Heart left ventricle (tissue), 16 donors: ENCODE measurements at regions not wholly inside any gene's neighbourhood (a gene's known extent, or its start where the extent isn't known, plus 50 kb on each side); places are given as distances from the start of the nearest gene placed in this dataset.
"Not testable (repeated sequence)": the region's sequence is repeated elsewhere in the genome, so short reads cannot be mapped to it uniquely, and the experiment has no call there.

Experiments used
- ATAC-seq, 4 donors: fragments of 200-7000 bp; cut with Tn5 transposase; one replicate each; pipeline ENCODE4 v1.9.1; 2020 to 2022; ENCODE audit warnings: moderate library complexity in 4 of 4, mild to moderate bottlenecking in 3 of 4, moderate number of reproducible peaks in 1 of 4
- DNase-seq, 5 donors: peaks; one replicate each; pipeline ENCODE4 v3.0.0-alpha.2; 2020
- H3K27ac ChIP-seq, 12 donors: fragments of 200-600 bp; sonication (generic) in 4 of 12; one replicate each; pipeline versions ENCODE4 v1.5.0 to v1.8.0; 2016 to 2022; ENCODE audit warnings: mild to moderate bottlenecking in 2 of 12
- H3K27me3 ChIP-seq, 9 donors: fragments of 200-600 bp; sonication (generic) in 2 of 9; one replicate each; pipeline versions ENCODE4 v1.5.1 to v1.8.0; 2016 to 2022; ENCODE audit warnings: mild to moderate bottlenecking in 3 of 9
- H3K36me3 ChIP-seq, 9 donors: fragments of 200-600 bp; sonication (generic) in 2 of 9; one replicate each; pipeline versions ENCODE4 v1.5.0 to v1.8.0; 2018 to 2022; ENCODE audit warnings: mild to moderate bottlenecking in 2 of 9
- H3K4me1 ChIP-seq, 12 donors: fragments of 200-600 bp; sonication (generic) in 4 of 12; one replicate each; pipeline versions ENCODE4 v1.5.0 to v1.8.0; 2016 to 2022; ENCODE audit warnings: mild to moderate bottlenecking in 3 of 12
- H3K4me3 ChIP-seq, 12 donors: fragments of 200-600 bp; sonication (generic) in 4 of 12; one replicate each; pipeline versions ENCODE4 v1.5.0 to v1.8.0; 2017 to 2022; ENCODE audit warnings: mild to moderate bottlenecking in 9 of 12, moderate library complexity in 4 of 12
- H3K9me3 ChIP-seq, 12 donors: fragments of 200-600 bp; sonication (generic) in 4 of 12; one replicate each; pipeline versions ENCODE4 v1.5.0 to v1.8.0; 2016 to 2022; ENCODE audit warnings: mild to moderate bottlenecking in 1 of 12
- CTCF ChIP-seq, 12 donors: fragments of 200-600 bp; sonication (generic) in 4 of 12; IDR thresholded peaks; one replicate each; pipeline versions ENCODE4 v1.5.0 to v1.8.0; 2018 to 2022; ENCODE audit warnings: antibody characterized with exemption in 12 of 12, mild to moderate bottlenecking in 5 of 12
- POLR2A ChIP-seq, 2 donors: fragments of 450-650 bp; IDR thresholded peaks; one replicate each; pipeline ENCODE4 v1.6.1; 2017; ENCODE audit warnings: antibody characterized with exemption in 2 of 2, mild to moderate bottlenecking in 2 of 2, moderate library complexity in 2 of 2
- WGBS, 4 donors: extraction: QIAGEN DNeasy Blood & Tissue Kit in 2 of 4; methylation state at CpG; one replicate each; pipeline versions ENCODE4 v1.1.5 to v1.1.7; 2013 to 2018; 5-methylcytosine and 5-hydroxymethylcytosine counted together
- intact Hi-C, 10 donors: fragments of 100-400 bp; cut with DNase I; formaldehyde crosslinking; loops; one replicate each; pipeline versions ENCODE4 v1.11.1 to v1.14.2; 2022
- donor health status: ischemic (EF 13 %, LVEDD 7.1; RV severe dilation, severe dysfunction).
- donor health status: healthy with polysubstance abuse.
- donor health status: DM: no; HTN: yes; CAD: no.
- donor health status: DM: no; HTN: no; CAD: no.
- donor health status: ischemic (EF 25% LVEDD 6.9; RV normal size, moderate dysfunction).
- donor health status: ischemic (EF 25% LVEDD 5.7; RV mildly dilated, moderate dysfunction).
- donor health status: healthy.
- donor health status: DM: yes; HTN: yes; CAD: no.
- donor health status: ischemic (EF 35%, LVEDD 5.7; RV mildly dilated, moderate dysfunction).
- donor health status: nonischemic (EF 11% LVEDD 7.7; RV severe dilation, severe dysfunction).
- donor health status: DM: yes; HTN: yes; CAD: no.
- donor health status: PGD.
- donor health status: ischemic (EF 29% LVEDD 5.4; RV normal size, mild dysfunction).
- donor health status: nonischemic (EF 23%, LVEDD 6.1; RV moderate dilation, normal function).

GRCh38 chr5:33120671-33121070 is 320.1 kb upstream of the TARS1 start:
- H3K4me3 ChIP-seq: no peak overlapping the region
- TF ChIP-seq CTCF (IDR thresholded peaks at IDR 0.05) (no peak), POLR2A (IDR thresholded peaks at IDR 0.05) (no peak)
- H3K27me3 ChIP-seq: no peaks in the 10 kb centered on the region
- DNase-seq (no peak), ATAC-seq (no peak)
- peaks cover 0 to under 1% (median 0%) of the 10 kb centered on the region in 12 donors for H3K9me3 ChIP-seq
- H3K4me1 ChIP-seq: no peaks in the 10 kb centered on the region
- no peak overlapping the region for H3K27ac ChIP-seq
- H3K36me3 ChIP-seq: no peaks in the 10 kb centered on the region
- intact Hi-C loops: no loop called here
- WGBS, 4 donors: 83 to 91% (median 85%) methylated on average over 3 of the region's 3 CpGs

- WGBS, 4 donors: 27 to 44% (median 37%) methylated on average over 2 of the region's 2 CpGs
- Histone ChIP-seq H3K4me3 (no peak overlapping the region), H3K27ac (no peak overlapping the region), H3K9me3 (peaks cover 0 to 36% (median 15%) of the 10 kb centered on the region in 12 donors), H3K4me1 (no peaks in the 10 kb centered on the region), H3K27me3 (no peaks in the 10 kb centered on the region), H3K36me3 (no peaks in the 10 kb centered on the region)
- DNase-seq: no peak
- ATAC-seq: no peak
- intact Hi-C loops: no loop called here
- TF ChIP-seq CTCF (IDR thresholded peaks at IDR 0.05) (no peak), POLR2A (IDR thresholded peaks at IDR 0.05) (no peak)
Observed at GRCh38 chr5:33129309-33129708, 311.5 kb upstream of the TARS1 start.

- H3K4me1 ChIP-seq: no peaks in the 10 kb centered on the region
- ATAC-seq (no peak), DNase-seq (no peak)
- no peaks in the 10 kb centered on the region for H3K27me3 ChIP-seq
- H3K4me3 ChIP-seq: no peak overlapping the region
- TF ChIP-seq CTCF (IDR thresholded peaks at IDR 0.05): no peak
- TF ChIP-seq POLR2A (IDR thresholded peaks at IDR 0.05): no peak
- no peaks in the 10 kb centered on the region for H3K36me3 ChIP-seq
- WGBS, 4 donors: 79 to 88% (median 83%) methylated on average over 1 of the region's 1 CpG
- H3K27ac ChIP-seq: no peak overlapping the region
- intact Hi-C loops: no loop called here
- peaks cover 0 to 49% (median 22%) of the 10 kb centered on the region in 12 donors for H3K9me3 ChIP-seq
Observed at GRCh38 chr5:33136785-33137184, 304.0 kb upstream of the TARS1 start.

GRCh38 chr5:33138145-33138544 is 302.6 kb upstream of the TARS1 start:
- WGBS, 4 donors: 62 to 89% (median 72%) methylated on average over 4 of the region's 4 CpGs
- H3K27ac ChIP-seq, intact Hi-C loops, H3K27me3 ChIP-seq, DNase-seq, ATAC-seq, H3K4me3 ChIP-seq, H3K4me1 ChIP-seq, H3K36me3 ChIP-seq: not testable (repeated sequence)
- H3K9me3 ChIP-seq: peaks cover 0 to 39% (median 22%) of the 10 kb centered on the region in 12 donors

GRCh38 chr5:33143405-33144123 is 297.2 kb upstream of the TARS1 start:
- no peak overlapping the region for H3K4me3 ChIP-seq
- no peak for TF ChIP-seq CTCF (IDR thresholded peaks at IDR 0.05)
- TF ChIP-seq POLR2A (IDR thresholded peaks at IDR 0.05): no peak
- ATAC-seq (no peak), DNase-seq (no peak)
- no peaks in the 10 kb centered on the region for H3K27me3 ChIP-seq
- no peak overlapping the region for H3K27ac ChIP-seq
- intact Hi-C loops: no loop called here
- 86 to 88% (median 87%) methylated on average over 4 of the region's 4 CpGs for WGBS, 4 donors
- H3K9me3 ChIP-seq: peaks cover 0 to 4% (median 0%) of the 10 kb centered on the region in 12 donors
- H3K4me1 ChIP-seq: peaks cover 0 to 11% (median 0%) of the 10 kb centered on the region in 12 donors
- no peaks in the 10 kb centered on the region for H3K36me3 ChIP-seq
